ENCODE measurements at regions not wholly inside any gene's neighbourhood (a gene's known extent, or its start where the extent isn't known, plus 50 kb on each side); places are given as distances from the start of the nearest gene placed in this dataset.
"Not testable (repeated sequence)": the region's sequence is repeated elsewhere in the genome, so short reads cannot be mapped to it uniquely, and the experiment has no call there.

DNA sequence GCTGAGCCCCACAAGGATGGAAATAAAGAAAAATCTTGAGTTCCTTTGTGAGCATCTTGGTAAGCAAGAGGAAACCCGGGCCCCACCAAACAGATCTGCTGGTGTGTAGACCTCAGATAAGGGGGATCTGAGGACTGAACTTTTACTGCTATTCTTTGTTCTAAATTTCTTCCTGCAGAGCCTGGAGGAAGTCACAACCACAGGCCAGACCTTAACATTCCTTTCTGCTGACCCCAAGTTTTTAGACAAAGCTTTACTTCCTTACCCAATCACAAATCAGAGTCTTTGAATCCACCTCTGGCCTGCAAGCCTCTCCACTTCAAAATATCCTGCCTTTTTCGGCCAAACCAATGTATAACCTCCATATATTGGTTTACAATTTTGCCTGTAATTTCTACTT is 352.6 kb upstream of the AUTS2 start:
- Histone ChIP-seq H3K4me1 (ENCODE audit: control insufficient read depth in 4 of 4, insufficient read depth in 4 of 4, low read length in 3 of 4) (peaks cover 3 to 39% (median 18%) of the 10 kb centered on the region in 4 donors), H3K27me3 (ENCODE audit: control insufficient read depth in 4 of 4, insufficient read depth in 4 of 4, low read length in 3 of 4) (no peaks in the 10 kb centered on the region), H3K4me3 (ENCODE audit: low read depth in 1 of 3, low read length in 3 of 3) (no peak overlapping the region), H3K9ac (ENCODE audit: low read depth in 1 of 2, low read length in 2 of 2) (no peak overlapping the region), H3K27ac (ENCODE audit: low read depth in 1 of 2, low read length in 2 of 2) (no peak overlapping the region), H3K36me3 (ENCODE audit: control insufficient read depth in 4 of 4, insufficient read depth in 3 of 4, low read depth in 1 of 4, low read length in 3 of 4) (no peaks in the 10 kb centered on the region), H3K9me3 (ENCODE audit: control insufficient read depth in 4 of 4, low read length in 3 of 4) (no peaks in the 10 kb centered on the region)
- DNase-seq (ENCODE audit: low spot score): no peak
- WGBS: 74% methylated on average over 2 of the region's 2 CpGs
- TF ChIP-seq SP1 (IDR thresholded peaks at IDR 0.05): no peak
- TF ChIP-seq FOXA1 (IDR thresholded peaks at IDR 0.05): no peak
- TF ChIP-seq TAF1 (conservative IDR thresholded peaks at IDR 0.05): no peak
- TF ChIP-seq YY1 (IDR thresholded peaks at IDR 0.05): no peak
- no peak for TF ChIP-seq GABPA (IDR thresholded peaks at IDR 0.05 in 1 of 2, conservative IDR thresholded peaks at IDR 0.05 in 1 of 2)
- TF ChIP-seq JUND (IDR thresholded peaks at IDR 0.05): no peak
- TF ChIP-seq NR2F2 (IDR thresholded peaks at IDR 0.05): no peak

GRCh38 chr7:69246758-69247157 is 351.5 kb upstream of the AUTS2 start:
- no peak overlapping the region for H3K27ac ChIP-seq (ENCODE audit: low read depth in 1 of 2, low read length in 2 of 2)
- no peaks in the 10 kb centered on the region for H3K27me3 ChIP-seq (ENCODE audit: control insufficient read depth in 4 of 4, insufficient read depth in 4 of 4, low read length in 3 of 4)
- no peak for DNase-seq (ENCODE audit: low spot score)
- no peak overlapping the region for H3K9ac ChIP-seq (ENCODE audit: low read depth in 1 of 2, low read length in 2 of 2)
- peaks cover 4 to 39% (median 18%) of the 10 kb centered on the region in 4 donors for H3K4me1 ChIP-seq (ENCODE audit: control insufficient read depth in 4 of 4, insufficient read depth in 4 of 4, low read length in 3 of 4)
- WGBS: 69% methylated on average over 3 of the region's 3 CpGs
- no peaks in the 10 kb centered on the region for H3K36me3 ChIP-seq (ENCODE audit: control insufficient read depth in 4 of 4, insufficient read depth in 3 of 4, low read depth in 1 of 4, low read length in 3 of 4)
- H3K4me3 ChIP-seq (ENCODE audit: low read depth in 1 of 3, low read length in 3 of 3): no peak overlapping the region
- no peaks in the 10 kb centered on the region for H3K9me3 ChIP-seq (ENCODE audit: control insufficient read depth in 4 of 4, low read length in 3 of 4)
- TF ChIP-seq ZBTB33 (IDR thresholded peaks at IDR 0.05) (no peak), EGR1 (IDR thresholded peaks at IDR 0.05; ENCODE audit: low read depth in 2 of 2) (no peak), TAF1 (conservative IDR thresholded peaks at IDR 0.05) (no peak), JUND (IDR thresholded peaks at IDR 0.05) (no peak), RXRA (IDR thresholded peaks at IDR 0.05) (peak in 1 of 2 donors; percentile 23), ATF3 (IDR thresholded peaks at IDR 0.05) (no peak)

DNA sequence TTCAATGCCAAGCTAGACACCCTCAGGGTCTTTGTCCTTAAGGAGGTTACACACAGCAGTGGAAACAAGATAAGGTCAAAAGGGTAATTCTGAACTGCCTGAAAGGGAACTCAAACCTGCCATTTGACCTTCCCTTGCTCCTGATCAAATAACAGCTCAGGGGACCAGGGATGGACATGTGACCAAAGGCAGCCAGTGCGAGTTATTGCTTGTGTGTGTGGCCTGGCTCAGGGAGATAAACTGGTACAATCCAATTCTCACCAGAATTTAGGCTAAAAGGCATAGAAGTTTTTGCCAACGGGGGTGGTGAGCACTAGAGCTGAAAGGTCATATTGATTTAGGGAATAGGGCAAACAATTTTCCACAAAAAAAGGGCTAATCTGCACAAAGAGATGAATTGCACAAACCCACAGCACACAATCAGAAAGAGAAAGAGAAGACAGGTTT is 349.9 kb upstream of the AUTS2 start:
- Histone ChIP-seq H3K4me1 (ENCODE audit: control insufficient read depth in 4 of 4, insufficient read depth in 4 of 4, low read length in 3 of 4) (peaks cover 4 to 39% (median 18%) of the 10 kb centered on the region in 4 donors), H3K27ac (ENCODE audit: low read depth in 1 of 2, low read length in 2 of 2) (peak overlapping the region; percentile 79 to 83)
- DNase-seq (ENCODE audit: low spot score): peak; percentile 45
- not testable (repeated sequence) for H3K27me3 ChIP-seq (ENCODE audit: control insufficient read depth in 4 of 4, insufficient read depth in 4 of 4, low read length in 3 of 4); H3K4me3 ChIP-seq (ENCODE audit: low read depth in 1 of 3, low read length in 3 of 3); H3K9ac ChIP-seq (ENCODE audit: low read depth in 1 of 2, low read length in 2 of 2); H3K36me3 ChIP-seq (ENCODE audit: control insufficient read depth in 4 of 4, insufficient read depth in 3 of 4, low read depth in 1 of 4, low read length in 3 of 4); H3K9me3 ChIP-seq (ENCODE audit: control insufficient read depth in 4 of 4, low read length in 3 of 4)
- peak; percentile 96 for TF ChIP-seq FOXA1 (IDR thresholded peaks at IDR 0.05)
- TF ChIP-seq NR2F2 (IDR thresholded peaks at IDR 0.05): peak; percentile 83
- peak; percentile 70 for TF ChIP-seq YY1 (IDR thresholded peaks at IDR 0.05)
- TF ChIP-seq, protein P1, sequence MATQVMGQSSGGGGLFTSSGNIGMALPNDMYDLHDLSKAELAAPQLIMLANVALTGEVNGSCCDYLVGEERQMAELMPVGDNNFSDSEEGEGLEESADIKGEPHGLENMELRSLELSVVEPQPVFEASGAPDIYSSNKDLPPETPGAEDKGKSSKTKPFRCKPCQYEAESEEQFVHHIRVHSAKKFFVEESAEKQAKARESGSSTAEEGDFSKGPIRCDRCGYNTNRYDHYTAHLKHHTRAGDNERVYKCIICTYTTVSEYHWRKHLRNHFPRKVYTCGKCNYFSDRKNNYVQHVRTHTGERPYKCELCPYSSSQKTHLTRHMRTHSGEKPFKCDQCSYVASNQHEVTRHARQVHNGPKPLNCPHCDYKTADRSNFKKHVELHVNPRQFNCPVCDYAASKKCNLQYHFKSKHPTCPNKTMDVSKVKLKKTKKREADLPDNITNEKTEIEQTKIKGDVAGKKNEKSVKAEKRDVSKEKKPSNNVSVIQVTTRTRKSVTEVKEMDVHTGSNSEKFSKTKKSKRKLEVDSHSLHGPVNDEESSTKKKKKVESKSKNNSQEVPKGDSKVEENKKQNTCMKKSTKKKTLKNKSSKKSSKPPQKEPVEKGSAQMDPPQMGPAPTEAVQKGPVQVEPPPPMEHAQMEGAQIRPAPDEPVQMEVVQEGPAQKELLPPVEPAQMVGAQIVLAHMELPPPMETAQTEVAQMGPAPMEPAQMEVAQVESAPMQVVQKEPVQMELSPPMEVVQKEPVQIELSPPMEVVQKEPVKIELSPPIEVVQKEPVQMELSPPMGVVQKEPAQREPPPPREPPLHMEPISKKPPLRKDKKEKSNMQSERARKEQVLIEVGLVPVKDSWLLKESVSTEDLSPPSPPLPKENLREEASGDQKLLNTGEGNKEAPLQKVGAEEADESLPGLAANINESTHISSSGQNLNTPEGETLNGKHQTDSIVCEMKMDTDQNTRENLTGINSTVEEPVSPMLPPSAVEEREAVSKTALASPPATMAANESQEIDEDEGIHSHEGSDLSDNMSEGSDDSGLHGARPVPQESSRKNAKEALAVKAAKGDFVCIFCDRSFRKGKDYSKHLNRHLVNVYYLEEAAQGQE (IDR thresholded peaks at IDR 0.05): peak; percentile 81
- peak; percentile 43 to 55 for TF ChIP-seq RAD21 (IDR thresholded peaks at IDR 0.05)
- peak in 1 of 2 donors; percentile 87 for TF ChIP-seq HNF4A (conservative IDR thresholded peaks at IDR 0.05)
- TF ChIP-seq JUND (IDR thresholded peaks at IDR 0.05): peak; percentile 58 to 84
- peak; percentile 96 to 97 for TF ChIP-seq RXRA (IDR thresholded peaks at IDR 0.05)
- TF ChIP-seq MAX (IDR thresholded peaks at IDR 0.05): peak; percentile 57
- peak; percentile 76 for TF ChIP-seq ZBTB33 (IDR thresholded peaks at IDR 0.05)
- TF ChIP-seq EGR1 (IDR thresholded peaks at IDR 0.05; ENCODE audit: low read depth in 2 of 2): peak; percentile 77 to 79
- peak; percentile 99 for TF ChIP-seq SP1 (IDR thresholded peaks at IDR 0.05)
- peak; percentile 97 for TF ChIP-seq FOXA2 (IDR thresholded peaks at IDR 0.05)
- TF ChIP-seq HNF4G (IDR thresholded peaks at IDR 0.05): peak; percentile 77
- 20% methylated on average over 2 of the region's 2 CpGs for WGBS
